K562 (cell line): ENCODE measurements at regions not wholly inside any gene's neighbourhood (a gene's known extent, or its start where the extent isn't known, plus 50 kb on each side); places are given as distances from the start of the nearest gene placed in this dataset.

Source experiments
- CHD1 ChIP-seq: fragments of 200-600 bp; sonication (generic); IDR thresholded peaks from one replicate; pipeline ENCODE4 v1.6.1; 2012; ENCODE audit warnings: mild to moderate bottlenecking, moderate library complexity, low read length, inconsistent platforms
- HIVEP1 ChIP-seq: fragments of 250-450 bp; sonication (Bioruptor Pico); IDR thresholded peaks from 2 replicates; pipeline ENCODE4 v1.4.0; 2020; ENCODE audit warnings: mild to moderate bottlenecking
- NR2C2 ChIP-seq, 2 experiments: fragments of 200-800 bp in 1 of 2; sonication (Bioruptor generic) in 1 of 2; sonication (generic) in 1 of 2; formaldehyde crosslinking in 1 of 2; IDR thresholded peaks; 2 replicates each; pipeline versions ENCODE4 v1.6.1 to v1.8.0; 2016 to 2022; ENCODE audit warnings: mild to moderate bottlenecking in 1 of 2, missing compliant biosample characterization in 1 of 2, missing genetic modification characterization in 1 of 2, missing genetic modification reagents in 1 of 2
- SUPT5H ChIP-seq: fragments of 450-650 bp; IDR thresholded peaks from 2 replicates; pipeline ENCODE4 v1.6.1; 2016
- TCF7L2 ChIP-seq: fragments of 150-350 bp; IDR thresholded peaks from 2 replicates; pipeline ENCODE4 v1.6.1; 2016; ENCODE audit warnings: low read depth, mild to moderate bottlenecking, low read length, moderate library complexity
- ZNF143 ChIP-seq: sonication (generic); formaldehyde crosslinking; IDR thresholded peaks from 2 replicates; pipeline ENCODE4 v1.9.0; 2022; ENCODE audit warnings: mild to moderate bottlenecking, missing genetic modification reagents
- ZNF184 ChIP-seq: sonication (generic); formaldehyde crosslinking; IDR thresholded peaks from 2 replicates; pipeline ENCODE4 v1.5.0; 2020; ENCODE audit warnings: missing genetic modification reagents
- ZNF780A ChIP-seq: fragments of 250-450 bp; sonication (Bioruptor Pico); IDR thresholded peaks from 2 replicates; pipeline ENCODE4 v1.5.0; 2021; ENCODE audit warnings: mild to moderate bottlenecking
- TF ChIP-seq, protein P1 (sequence below): fragments of 450-650 bp; IDR thresholded peaks from 2 replicates; pipeline ENCODE4 v1.6.1; 2018; ENCODE audit not compliant: partially characterized antibody
- TF ChIP-seq, protein P2 (sequence below): fragments of 450-650 bp; formaldehyde crosslinking; IDR thresholded peaks from 2 replicates; pipeline ENCODE4 v1.4.0; 2022; ENCODE audit warnings: mild to moderate bottlenecking, moderate library complexity
- TF ChIP-seq, protein P3 (sequence below), 3 experiments: IDR thresholded peaks in 2 of 3; conservative IDR thresholded peaks in 1 of 3; 2 replicates each; pipeline ENCODE4 v1.5.1; 2011 to 2012; ENCODE audit warnings: low read length in 3 of 3, mild to moderate bottlenecking in 3 of 3, control low read depth in 2 of 3, improper control_type of control experiment in 1 of 3, inconsistent platforms in 1 of 3, low read depth in 1 of 3, mixed read lengths in 1 of 3, moderate library complexity in 1 of 3; ENCODE audit not compliant: insufficient read depth in 2 of 3
- TF ChIP-seq, protein P4 (sequence below): sonication (generic); formaldehyde crosslinking; IDR thresholded peaks from 2 replicates; pipeline ENCODE4 v1.4.0; 2020; ENCODE audit warnings: mild to moderate bottlenecking, missing genetic modification reagents

DNA sequence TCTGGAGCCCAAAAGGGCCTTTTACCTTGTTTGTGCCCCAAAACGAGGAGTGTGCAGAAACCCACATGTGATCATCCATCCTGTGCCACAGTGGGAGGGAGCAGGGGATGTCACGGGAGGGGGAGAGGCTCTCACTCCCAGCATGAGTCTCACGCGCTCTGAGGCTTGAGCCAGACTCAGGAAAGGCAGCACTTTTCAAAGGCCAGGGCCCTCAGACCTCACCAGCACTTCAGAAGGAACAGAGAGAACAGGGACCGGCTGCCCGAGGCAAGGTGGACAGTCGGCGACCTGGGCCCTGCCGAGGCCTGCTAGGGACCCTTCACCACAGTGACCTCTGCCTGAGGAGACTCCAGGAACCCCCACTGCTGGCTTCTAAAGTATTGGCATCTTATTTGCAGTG is 71.7 kb upstream of the WASF3 start:
- no peak for TF ChIP-seq SUPT5H
- TF ChIP-seq, protein P1, sequence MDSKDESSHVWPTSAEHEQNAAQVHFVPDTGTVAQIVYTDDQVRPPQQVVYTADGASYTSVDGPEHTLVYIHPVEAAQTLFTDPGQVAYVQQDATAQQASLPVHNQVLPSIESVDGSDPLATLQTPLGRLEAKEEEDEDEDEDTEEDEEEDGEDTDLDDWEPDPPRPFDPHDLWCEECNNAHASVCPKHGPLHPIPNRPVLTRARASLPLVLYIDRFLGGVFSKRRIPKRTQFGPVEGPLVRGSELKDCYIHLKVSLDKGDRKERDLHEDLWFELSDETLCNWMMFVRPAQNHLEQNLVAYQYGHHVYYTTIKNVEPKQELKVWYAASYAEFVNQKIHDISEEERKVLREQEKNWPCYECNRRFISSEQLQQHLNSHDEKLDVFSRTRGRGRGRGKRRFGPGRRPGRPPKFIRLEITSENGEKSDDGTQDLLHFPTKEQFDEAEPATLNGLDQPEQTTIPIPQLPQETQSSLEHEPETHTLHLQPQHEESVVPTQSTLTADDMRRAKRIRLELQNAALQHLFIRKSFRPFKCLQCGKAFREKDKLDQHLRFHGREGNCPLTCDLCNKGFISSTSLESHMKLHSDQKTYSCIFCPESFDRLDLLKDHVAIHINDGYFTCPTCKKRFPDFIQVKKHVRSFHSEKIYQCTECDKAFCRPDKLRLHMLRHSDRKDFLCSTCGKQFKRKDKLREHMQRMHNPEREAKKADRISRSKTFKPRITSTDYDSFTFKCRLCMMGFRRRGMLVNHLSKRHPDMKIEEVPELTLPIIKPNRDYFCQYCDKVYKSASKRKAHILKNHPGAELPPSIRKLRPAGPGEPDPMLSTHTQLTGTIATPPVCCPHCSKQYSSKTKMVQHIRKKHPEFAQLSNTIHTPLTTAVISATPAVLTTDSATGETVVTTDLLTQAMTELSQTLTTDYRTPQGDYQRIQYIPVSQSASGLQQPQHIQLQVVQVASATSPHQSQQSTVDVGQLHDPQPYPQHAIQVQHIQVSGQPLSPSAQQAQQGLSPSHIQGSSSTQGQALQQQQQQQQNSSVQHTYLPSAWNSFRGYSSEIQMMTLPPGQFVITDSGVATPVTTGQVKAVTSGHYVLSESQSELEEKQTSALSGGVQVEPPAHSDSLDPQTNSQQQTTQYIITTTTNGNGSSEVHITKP, result no peak
- no peak for TF ChIP-seq ZNF143
- TF ChIP-seq, protein P2, sequence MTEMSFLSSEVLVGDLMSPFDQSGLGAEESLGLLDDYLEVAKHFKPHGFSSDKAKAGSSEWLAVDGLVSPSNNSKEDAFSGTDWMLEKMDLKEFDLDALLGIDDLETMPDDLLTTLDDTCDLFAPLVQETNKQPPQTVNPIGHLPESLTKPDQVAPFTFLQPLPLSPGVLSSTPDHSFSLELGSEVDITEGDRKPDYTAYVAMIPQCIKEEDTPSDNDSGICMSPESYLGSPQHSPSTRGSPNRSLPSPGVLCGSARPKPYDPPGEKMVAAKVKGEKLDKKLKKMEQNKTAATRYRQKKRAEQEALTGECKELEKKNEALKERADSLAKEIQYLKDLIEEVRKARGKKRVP, result no peak
- TF ChIP-seq, protein P3, sequence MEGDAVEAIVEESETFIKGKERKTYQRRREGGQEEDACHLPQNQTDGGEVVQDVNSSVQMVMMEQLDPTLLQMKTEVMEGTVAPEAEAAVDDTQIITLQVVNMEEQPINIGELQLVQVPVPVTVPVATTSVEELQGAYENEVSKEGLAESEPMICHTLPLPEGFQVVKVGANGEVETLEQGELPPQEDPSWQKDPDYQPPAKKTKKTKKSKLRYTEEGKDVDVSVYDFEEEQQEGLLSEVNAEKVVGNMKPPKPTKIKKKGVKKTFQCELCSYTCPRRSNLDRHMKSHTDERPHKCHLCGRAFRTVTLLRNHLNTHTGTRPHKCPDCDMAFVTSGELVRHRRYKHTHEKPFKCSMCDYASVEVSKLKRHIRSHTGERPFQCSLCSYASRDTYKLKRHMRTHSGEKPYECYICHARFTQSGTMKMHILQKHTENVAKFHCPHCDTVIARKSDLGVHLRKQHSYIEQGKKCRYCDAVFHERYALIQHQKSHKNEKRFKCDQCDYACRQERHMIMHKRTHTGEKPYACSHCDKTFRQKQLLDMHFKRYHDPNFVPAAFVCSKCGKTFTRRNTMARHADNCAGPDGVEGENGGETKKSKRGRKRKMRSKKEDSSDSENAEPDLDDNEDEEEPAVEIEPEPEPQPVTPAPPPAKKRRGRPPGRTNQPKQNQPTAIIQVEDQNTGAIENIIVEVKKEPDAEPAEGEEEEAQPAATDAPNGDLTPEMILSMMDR (IDR thresholded peaks at IDR 0.05 in 2 of 3, conservative IDR thresholded peaks at IDR 0.05 in 1 of 3; ENCODE audit: insufficient read depth in 2 of 3, low read depth in 1 of 3, low read length in 3 of 3), result no peak
- no peak for TF ChIP-seq ZNF184 (CRISPR knock-in tag)
- TF ChIP-seq HIVEP1 (CRISPR knock-in tag), result no peak
- TF ChIP-seq, protein P4, sequence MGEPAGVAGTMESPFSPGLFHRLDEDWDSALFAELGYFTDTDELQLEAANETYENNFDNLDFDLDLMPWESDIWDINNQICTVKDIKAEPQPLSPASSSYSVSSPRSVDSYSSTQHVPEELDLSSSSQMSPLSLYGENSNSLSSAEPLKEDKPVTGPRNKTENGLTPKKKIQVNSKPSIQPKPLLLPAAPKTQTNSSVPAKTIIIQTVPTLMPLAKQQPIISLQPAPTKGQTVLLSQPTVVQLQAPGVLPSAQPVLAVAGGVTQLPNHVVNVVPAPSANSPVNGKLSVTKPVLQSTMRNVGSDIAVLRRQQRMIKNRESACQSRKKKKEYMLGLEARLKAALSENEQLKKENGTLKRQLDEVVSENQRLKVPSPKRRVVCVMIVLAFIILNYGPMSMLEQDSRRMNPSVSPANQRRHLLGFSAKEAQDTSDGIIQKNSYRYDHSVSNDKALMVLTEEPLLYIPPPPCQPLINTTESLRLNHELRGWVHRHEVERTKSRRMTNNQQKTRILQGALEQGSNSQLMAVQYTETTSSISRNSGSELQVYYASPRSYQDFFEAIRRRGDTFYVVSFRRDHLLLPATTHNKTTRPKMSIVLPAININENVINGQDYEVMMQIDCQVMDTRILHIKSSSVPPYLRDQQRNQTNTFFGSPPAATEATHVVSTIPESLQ, result no peak
- no peak for TF ChIP-seq TCF7L2
- no peak for TF ChIP-seq CHD1
- TF ChIP-seq NR2C2 (CRISPR knock-in tag; IDR thresholded peaks at IDR 0.05), result no peak
- no peak for TF ChIP-seq NR2C2 (tag; IDR thresholded peaks at IDR 0.05)
- TF ChIP-seq ZNF780A (CRISPR knock-in tag), result no peak
